Right kidney (tissue), 1 donor: ENCODE measurements at regions not wholly inside any gene's neighbourhood (a gene's known extent, or its start where the extent isn't known, plus 50 kb on each side); places are given as distances from the start of the nearest gene placed in this dataset.

Source experiments
- DNase-seq: peaks from one replicate; pipeline ENCODE4 v3.0.0-alpha.2; 2016

DNA sequence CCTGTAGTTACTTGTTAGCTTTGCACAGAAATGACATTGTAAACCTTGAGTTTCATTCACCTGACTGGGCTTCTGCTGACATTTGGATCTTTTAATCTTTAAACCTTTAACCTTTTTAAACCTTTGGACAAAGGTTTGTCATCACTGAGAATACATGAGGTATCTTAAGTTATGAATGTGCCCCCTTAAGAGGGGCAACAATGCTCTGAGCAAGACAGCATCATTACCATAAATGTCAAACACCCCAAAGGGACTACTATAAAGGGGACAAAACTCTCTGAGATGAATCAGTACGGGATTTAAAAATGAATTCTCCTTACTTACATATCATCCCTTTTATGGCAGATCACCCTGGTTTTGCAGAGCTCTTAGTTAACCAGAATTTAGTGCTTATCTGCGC, 203.3 kb downstream of the COG6 start:
- DNase-seq = no peak

DNA sequence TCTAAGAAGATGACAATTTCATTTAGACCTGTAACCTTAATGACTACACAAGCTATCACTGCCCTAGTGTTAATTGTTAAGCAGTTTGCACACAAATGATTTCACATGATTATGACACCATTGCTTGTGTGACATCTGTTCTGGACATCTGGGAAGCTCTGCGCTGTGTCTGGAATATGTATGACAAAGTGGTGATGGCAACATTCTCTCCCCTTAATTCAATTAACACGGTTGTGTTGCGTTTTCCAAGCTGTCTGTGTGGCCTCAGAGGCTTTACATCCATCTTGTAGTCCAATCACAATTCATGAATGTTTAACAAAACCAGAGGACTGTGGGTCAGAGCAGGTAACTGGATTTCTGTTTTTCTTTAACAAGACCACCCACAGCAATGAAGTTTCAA, 204.4 kb downstream of the COG6 start:
- DNase-seq = no peak

DNA sequence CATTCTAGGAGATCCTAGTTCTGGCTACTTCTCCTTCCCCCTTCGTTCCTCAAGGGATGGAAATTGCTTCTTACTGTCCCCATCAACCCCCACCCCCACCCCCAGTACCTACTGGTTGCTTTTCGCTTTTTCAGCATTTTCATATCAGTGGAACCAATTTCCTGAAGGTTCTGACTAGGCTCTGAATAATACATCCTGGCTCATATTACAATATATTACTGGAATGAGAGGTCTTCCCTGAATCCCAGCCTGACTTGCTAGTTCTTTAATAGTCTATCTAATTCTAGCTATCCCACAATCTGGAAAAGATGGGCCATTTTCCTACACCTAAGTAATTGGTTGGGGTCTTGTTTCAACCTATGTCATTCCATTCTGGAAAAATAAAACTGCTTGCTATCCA, 207.4 kb downstream of the COG6 start:
- DNase-seq = no peak

DNA sequence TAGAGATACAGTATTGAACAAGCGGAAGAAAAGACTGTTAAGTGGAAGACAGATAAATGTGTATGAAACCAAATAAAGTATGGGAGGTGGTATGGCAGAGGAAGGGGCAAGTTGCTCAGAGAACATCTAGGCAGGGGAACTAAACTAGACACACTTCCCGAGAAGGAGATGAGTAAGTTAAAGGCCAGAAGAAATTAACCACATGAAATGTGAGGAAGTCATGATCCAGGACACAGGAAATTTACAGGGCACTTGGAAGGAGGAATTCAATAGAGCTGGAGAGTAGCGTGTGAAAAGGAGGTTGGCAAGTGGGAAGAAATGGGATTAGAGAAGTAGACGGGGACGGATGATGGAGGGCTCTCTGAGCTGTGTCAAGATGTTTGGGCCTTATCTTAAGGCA, 208.8 kb downstream of the COG6 start:
- DNase-seq = no peak

DNA sequence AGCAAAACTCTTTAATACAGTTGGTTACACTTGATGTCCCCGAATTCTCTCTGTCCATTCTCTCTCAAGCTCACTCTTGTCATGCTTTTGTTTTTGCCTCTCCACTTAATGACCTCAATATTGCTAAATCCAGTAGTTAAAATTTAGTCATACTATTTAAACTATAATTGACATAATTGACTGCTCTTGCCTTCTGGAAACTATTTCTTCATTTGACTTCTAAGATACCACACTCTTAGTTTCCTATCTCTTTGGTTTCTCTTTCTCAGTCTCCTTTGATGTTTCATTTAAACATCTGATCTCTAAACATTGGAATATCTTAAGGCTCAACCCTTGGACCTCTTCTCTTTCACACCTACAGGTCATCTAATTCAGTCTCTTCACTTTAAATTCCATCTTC, 211.3 kb downstream of the COG6 start:
- no peak for DNase-seq

DNA sequence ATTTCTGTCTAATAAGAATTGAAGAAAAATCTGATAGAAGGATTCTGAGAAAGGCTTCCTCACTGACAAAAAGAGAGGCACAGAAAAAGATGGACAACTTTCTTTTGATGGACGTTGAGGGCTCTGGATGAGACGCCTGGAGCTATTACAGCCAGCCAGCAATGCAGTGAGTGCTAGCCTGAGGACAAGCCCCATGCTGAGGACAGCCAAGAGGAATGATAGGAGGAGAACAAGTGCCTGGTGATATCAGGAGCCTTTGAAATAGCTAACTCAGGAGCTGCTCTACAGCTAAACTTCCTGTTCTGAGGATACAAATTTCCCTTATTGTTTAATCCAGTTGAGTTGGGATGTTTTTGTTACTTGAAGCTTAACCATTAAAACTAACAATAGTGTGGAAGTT, 212.3 kb downstream of the COG6 start:
- no peak for DNase-seq

DNA sequence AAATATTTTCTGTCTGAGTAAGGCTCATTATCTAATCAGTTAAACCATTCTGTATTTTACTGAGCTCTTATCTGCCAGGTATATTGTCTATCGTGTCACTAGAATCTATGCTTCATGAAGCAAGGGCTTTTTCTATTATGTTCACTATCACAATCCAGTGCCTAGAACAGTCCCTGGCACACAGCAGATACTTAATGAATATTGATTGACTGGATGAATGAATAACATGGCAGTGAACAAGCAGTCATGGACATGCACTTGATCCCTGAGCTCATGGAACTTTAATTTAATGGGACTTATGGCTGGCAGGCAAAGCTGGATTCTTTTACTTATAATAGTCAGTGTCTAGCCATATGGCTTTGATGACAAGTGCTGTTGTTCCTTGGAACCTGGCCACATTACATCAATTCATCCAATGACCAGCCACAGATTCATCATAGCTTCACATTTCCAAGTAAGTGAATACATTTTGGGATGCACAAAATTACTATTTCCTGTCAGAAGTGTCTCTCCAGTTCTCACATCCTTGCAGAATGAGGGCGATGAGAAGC, 214.8 kb downstream of the COG6 start:
- DNase-seq = no peak

DNA sequence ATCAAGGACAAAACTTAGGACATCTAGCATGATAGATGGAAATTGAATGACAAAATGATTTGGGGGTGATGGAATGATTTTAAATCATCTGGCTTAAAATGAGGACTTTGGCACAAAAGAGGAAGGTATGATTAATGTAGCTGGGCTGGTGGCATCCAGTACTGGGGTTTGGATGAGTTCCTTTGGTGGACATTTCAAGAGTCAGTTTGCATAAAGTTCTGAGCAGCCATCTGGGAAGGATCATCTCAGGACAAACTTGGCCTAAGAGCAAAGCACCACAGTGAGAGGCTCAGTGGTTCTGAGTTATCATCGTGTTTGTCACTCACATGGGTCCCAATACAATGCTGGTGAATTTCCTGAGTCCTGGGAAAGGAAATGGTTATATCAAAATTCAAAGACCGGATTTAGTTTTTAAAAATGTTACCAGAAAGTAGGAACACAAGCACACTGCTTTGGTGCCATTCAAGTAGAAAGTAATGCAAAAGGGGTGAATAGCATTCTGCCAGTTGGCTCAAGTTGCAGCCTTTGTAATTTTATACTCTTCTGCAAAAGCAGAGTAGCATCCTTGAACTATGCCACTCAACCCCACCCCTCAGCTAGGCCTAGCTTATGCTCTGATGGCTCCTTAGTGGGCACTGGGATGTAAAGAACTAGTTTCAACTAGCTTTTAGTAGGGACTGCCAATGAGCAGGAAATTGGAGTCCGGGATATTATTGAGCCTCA, 219.0 kb downstream of the COG6 start:
- no peak for DNase-seq

DNA sequence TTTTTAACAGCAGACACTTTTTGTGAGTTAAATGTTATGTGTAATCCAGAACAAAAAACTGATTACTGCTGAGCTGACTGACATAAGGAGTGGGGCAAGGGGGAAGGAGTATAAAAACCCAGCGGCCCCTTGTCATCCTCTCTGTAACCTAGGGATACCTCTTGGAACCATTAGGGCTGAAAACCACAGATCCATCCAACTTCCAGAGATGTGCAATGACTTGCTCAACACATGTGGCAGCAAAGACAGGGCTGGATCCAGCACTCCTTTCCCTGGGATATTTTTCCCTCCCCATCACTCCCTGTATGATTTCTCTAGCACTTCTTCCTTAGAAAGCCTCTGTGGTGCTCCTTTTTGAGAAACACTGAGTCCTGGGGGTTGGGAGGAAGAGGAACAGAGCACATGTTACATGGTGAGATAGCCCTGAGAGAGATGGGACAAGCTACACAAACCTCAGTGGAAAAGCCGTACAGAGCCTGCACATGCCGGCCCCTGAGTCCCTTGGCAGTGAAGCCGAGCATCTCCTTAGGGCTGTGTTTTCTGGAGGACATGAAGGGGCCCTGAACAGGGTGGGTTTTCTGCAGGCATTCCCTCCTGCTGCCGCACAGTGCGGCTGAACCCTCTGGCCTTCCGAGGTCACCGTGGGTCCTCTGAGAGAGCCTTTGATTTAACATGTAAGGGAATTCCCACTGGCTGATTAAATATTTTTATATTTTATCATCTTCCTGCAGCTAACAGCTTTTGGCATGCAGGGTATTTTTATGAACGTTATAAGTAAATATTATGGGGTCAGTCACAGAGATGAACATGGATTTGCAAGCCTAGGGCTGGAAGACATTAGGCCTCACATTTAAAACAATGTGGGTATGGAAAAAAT, 219.9 kb downstream of the COG6 start:
- no peak for DNase-seq

DNA sequence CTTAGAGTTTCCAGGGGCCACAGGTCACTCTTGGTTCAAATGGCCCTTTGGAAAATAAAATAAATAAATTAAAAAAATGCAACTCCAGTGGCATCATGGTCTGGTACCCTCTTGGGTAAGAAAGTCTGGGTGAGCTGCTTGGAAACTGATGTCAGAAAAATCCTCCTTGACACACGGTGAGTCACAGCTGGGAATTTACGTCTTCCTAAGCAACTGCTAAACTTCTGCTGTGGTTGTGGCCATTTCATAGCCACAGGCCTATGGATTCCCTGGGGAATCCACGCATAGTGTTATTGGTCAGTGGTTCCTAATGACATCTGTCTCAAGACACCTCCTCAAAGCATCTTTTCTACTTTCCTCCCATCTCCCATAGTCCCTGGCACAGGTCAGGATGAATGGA, 220.8 kb downstream of the COG6 start:
- no peak for DNase-seq

DNA sequence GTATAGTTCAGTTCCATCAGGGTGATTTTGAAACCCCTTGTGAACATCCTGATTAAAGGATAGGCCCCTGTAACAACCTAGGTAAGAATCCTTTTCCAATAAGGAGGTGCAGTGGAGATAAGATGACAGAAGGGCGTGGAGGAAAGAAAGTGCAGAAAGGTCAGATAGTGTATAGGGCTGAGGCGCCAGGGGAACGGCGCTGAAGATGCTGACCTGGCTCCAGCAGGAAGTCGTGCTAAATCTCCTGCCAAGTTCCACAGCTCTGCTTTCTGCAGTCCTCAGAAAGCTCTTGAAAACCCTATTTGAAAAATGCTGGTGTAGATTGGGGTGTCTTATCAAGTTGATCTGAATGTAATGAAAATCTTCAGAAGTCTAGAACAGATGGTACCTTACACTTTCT, 221.7 kb downstream of the COG6 start:
- DNase-seq = no peak

DNA sequence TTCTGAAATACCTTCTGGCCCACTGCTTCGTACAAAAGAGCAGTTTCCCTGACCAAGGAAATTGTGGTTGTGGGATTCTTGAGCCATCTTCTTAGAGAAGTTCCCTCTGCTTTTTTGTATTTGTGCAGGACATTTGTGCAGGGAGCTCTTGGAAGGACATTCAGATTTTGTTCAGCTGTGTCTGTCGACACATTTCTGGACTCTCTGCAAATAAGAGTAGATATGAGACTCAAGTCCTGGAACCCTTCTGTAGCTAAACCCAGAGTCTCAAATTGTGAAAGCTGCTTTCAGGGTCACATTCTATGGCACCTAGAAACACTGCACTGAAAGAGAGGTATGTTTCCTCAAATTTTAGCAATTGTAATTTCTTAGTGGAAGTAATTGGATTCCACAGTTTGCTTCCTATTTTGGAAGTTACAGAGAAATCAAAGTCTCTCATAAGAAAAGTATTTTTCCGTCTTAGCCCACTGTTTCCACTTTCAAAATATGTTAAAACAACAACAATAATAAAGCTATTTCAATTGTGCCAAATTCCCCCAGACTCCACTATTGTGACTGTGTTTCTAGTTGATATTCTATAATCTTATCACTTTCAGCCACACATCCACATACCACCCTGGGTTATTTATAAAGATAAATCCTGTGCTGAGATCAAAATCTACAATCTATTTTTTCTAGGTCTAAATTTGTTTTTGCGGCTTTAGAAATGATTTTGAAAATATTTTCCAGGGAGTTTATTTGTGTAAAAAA, 224.0 kb downstream of the COG6 start:
- DNase-seq = no peak

DNA sequence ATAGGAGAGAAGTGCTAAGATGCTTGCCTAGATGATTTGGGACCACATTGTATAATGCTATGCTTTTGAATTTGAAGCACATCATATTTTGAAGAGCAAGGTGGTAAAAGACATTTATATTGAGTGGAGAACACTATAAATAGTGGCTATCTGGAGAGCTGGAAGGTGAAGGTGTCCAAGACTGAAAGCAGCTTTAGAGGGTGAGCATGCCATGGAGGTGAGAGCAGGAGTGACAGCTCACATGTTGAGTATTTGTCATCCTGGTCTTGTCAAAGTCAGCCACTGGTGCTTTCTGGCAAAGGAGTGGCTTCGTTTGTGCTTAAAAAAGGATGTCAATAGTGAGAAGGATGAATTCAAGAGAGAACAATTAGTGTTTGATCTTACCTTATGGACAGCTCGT, 225.9 kb downstream of the COG6 start:
- no peak for DNase-seq

DNA sequence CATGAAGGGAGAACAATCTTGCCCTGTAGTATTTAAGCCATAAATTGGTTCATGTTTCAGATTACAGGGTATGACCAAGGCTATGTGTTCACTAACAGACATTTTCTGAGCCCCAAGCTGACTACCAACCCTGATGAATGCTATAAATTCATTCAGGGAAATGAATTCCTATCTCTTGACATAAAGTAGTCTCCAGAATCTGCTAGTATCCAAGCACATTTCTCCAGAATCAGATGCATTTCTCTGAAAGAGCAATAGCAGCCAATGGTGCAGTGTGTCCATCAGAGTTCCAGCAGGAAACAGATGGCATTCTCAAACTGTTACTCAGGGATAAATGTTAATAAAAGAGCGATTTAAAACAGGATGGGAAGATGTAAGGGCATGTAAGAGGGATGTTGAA, 226.4 kb downstream of the COG6 start:
- DNase-seq = no peak

DNA sequence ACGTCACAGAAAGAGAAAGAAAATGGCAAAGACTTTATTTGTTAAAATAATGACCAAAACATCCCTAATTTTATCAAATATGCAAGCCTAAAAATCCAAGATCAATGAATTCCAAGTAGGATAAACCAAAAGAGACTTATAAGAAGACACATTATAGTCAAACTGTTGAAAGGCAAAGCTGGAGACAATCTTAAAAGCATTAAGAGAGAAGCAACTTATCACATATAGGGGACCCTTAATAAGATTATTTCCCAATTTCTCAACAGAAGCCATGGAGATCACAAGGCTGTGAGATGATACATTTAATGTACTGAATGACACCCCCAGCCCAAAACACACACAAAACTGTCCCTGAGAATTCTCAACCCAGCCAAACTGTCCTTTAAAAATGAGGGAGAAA, 228.7 kb downstream of the COG6 start:
- DNase-seq = no peak

DNA sequence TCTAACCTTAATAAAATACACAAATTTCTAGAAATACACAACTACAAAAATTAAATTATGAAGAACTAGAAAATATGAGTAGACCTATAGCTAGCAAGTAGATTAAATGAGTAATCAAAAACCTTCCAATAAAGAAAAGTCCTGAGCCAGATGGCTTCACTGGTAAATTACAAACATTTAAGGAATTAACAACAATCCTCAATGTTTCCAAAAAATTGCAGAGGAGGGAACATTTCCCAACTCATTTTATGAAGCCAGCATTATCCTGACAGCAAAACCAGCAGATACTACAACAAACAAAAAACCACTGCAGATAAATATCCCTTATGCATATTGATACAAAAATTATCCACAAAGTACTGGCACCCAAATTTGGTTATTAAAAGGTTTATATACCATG, 230.9 kb downstream of the COG6 start:
- no peak for DNase-seq

DNA sequence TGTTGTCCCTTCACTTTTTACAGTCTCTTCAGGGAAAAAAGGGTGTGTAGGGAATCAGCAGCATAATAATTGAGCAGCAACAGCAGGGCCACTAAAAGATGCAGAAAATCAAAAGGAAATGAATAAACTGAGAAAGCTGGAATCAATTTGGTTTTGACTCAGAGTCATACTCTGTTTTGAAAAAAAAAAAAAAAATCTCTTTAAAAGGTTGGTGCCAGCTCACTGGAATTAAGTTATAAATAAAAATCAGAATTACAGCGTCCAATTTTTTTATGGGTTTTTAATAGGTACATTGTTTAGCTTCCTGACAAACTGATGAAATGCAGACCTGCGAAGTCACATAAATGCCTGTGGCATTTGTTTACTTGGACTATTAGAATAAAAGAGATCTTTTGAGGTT, 231.9 kb downstream of the COG6 start:
- no peak for DNase-seq

DNA sequence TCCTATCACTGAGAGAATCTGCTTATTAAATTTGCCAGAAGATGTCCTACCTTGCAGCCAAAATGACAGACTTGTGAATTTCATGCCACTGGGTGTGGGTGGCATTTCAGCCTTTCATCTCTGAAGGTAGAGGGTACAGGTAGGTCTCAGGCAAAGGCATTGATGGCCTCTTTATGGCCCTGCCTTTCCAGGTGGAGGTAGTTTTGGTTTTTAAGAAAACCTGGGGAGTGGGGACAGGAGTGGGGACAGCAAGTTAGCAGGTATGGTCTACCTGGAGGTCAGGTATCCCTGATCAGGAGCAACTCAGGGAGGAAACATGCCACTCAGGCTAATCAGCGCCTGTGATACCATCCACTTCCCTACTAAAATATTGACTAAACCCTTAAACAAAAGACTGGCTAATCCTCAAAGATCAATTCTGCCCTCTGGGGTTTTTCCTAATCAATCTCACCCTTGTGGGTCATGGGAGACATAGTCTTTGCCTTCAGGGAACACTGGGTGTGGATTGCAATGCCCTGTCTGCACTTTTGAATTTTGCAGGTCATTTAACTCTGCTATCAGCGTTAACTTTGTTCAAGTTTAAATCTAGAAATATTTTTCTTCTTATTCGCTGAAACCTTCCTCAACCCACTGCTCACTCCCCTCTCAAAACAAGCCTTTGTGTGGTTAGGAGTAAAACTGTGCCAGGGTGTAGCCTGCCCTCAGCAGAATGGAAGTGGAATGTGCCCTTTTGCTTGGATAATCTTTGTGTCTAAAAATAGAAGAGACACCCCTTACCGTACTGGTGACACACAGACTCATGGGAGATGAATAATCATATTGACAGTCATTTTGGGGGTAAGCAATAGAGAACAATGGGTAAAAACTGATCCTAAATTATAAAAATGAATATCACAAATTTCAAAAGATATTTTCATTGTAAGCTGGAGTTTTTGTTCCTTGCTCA, 233.7 kb downstream of the COG6 start:
- DNase-seq = no peak

DNA sequence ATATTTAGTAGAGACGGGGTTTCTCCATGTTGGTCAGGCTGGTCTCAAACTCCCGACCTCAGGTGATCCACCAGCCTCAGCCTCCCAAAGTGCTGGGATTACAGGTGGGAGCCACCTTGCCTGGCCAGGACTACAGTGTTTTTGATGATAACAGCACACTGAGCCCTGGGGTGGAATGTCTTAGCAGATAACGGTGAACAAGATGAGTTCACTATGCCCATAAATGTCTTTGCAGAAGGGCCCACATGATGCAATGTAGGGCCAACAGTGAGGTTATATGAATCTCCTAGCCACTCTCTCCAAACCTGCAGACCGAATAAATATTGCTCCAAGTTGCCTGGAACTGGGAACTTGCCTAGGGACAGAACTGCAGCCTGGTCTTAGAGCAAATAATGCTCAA, 235.1 kb downstream of the COG6 start:
- no peak for DNase-seq

DNA sequence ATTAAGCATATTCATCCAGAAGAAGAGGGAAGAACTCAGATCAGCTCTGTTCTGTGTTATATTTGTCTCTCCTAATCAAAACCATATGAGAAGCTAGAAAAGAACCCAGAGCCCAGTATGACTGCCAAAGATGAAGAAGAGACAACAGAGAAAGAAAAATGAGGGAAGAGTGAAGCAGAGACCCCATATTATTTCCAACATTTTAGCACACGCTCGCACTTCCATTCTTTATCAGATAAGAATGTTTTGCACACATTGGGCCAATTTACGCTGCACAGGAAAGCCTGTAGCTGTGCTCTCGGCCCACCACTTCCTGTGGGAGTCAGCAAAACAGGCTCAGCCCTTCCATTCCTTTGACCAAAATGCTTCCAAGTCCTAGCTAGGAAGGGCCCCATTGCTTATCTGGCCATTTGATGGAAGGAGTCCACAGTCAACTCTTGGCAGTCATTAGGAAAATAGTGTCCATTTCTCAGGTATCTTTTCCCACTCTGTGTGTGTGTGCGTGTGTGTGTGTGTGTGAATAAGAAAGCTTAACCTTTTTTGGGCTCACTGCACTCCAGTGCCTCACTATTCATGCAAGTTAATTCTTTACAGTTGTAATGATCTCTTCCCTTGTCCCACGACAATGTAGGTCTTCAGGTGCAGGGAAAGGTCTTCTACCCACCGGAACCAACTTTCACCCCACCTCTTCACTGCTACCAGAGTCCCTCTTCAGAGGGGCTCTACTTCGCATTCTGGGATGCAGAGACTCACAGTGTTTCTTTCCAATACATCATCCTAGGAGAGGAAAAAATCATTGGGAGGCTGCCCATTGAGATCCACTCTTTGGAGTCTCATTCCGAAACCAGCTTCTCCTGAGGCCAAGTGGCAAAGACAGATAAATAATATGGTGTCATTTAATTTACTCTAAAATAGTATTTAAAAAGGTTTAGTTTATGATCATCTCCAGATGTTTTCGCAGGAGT, 237.5 kb downstream of the COG6 start:
- no peak for DNase-seq

DNA sequence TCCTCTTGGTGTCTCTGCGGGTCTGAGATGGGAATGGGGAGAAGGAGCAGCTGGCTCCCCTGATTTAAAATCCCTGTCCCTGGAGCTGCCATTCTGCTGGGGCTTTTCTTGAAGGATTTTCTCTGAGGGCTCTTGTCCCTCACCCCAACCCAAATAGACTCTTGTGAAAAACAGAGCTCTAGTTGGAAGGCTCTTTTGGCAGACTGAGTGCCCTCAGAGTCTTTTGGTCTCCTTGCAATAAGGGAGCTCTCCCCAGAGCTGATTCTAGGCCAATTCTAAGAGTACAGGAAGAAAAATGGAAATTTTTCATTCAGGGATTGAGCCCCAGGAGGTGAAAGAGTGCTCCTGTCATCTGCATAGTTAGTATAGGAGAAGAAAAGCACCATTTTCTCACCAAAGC, 238.3 kb downstream of the COG6 start:
- DNase-seq = no peak
